GM18868 (cell line): ENCODE measurements at regions not wholly inside any gene's neighbourhood (a gene's known extent, or its start where the extent isn't known, plus 50 kb on each side); places are given as distances from the start of the nearest gene placed in this dataset.

Source experiments
- ATAC-seq: cut with Tn5 transposase; IDR thresholded peaks from one replicate; pipeline ENCODE4 v1.9.1; 2021; ENCODE audit warnings: mild to moderate bottlenecking, moderate library complexity; ENCODE audit not compliant: unreplicated experiment

GRCh38 chr2:189267491-189267890 lies 87.9 kb upstream of the COL5A2 start:
- no peak for ATAC-seq

GRCh38 chr2:189267925-189268579 lies 88.5 kb upstream of the COL5A2 start:
- ATAC-seq: no peak

- no peak for ATAC-seq
These were observed 89.2 kb upstream of the COL5A2 start for GRCh38 chr2:189268763-189269162.

GRCh38 chr2:189273734-189274133 lies 94.2 kb upstream of the COL5A2 start:
- ATAC-seq: no peak

- no peak for ATAC-seq
These were observed 94.8 kb upstream of the COL5A2 start for GRCh38 chr2:189274361-189274760.

DNA sequence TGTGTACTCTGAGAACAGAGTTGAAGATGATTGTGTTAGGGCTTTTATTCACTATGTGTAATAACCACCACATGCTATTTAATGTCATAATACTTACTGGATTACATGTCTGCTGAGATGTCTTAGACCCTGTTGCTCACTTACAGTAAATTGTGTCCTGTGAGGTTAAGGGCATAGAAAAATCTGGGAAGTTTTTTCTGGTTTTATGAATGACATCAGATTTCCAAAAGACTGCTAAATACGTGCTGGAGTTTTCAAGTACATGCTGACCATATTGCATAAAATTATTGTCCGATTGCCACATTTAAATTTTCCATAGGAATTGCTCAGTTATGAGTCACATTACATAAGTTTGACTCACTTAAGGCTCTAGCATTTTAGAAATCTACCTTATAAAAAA lies 96.7 kb upstream of the COL5A2 start:
- no peak for ATAC-seq

DNA sequence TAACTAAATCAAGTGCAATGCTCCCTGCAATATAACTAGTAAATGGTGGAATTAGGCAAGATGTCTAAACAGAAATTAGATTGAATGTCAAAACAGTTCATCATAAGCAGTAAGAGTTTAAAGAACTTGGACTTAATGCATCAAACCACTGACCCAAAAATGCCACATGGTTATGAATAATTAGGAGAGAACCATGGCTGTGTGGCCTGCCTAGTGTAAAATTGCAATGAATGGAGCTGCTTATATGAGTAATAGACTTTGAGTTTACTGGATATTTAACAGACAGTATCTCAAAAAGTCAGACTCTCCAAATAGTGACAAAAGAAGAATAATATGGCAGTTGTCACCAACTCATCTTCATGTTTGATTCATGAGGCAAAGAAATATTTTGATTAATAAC lies 101.6 kb upstream of the COL5A2 start:
- ATAC-seq: no peak

GRCh38 chr2:189285349-189285748 lies 105.8 kb upstream of the COL5A2 start:
- no peak for ATAC-seq

- ATAC-seq: no peak
These were observed 106.5 kb upstream of the COL5A2 start for GRCh38 chr2:189285962-189286645.

- ATAC-seq: no peak
These were observed 107.8 kb upstream of the COL5A2 start for GRCh38 chr2:189287363-189287762.

GRCh38 chr2:189287982-189288521 lies 108.5 kb upstream of the COL5A2 start:
- ATAC-seq: peak; percentile 91

GRCh38 chr2:189291460-189291859 lies 111.9 kb upstream of the COL5A2 start:
- no peak for ATAC-seq

DNA sequence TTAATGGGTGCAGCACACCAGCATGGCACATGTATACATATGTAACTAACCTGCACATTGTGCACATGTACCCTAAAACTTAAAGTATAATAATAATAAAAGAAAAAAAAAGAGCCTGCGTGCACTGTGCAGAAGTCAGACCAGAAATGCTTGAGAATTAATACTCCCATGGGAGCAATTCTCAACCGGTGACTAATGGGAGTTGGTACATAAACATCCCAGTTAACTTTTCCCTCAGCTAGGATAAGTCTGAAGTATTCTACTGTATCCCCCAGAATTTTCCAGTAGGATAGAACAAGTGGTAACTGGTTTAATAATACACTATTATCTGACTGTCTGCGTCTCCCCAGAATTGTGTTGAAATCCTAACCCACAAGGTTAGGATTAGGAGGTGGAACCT lies 113.6 kb upstream of the COL5A2 start:
- no peak for ATAC-seq

GRCh38 chr2:189297446-189297845 lies 117.9 kb upstream of the COL5A2 start:
- no peak for ATAC-seq

- ATAC-seq: no peak
These were observed 118.5 kb upstream of the COL5A2 start for GRCh38 chr2:189298038-189298437.

- no peak for ATAC-seq
These were observed 118.9 kb upstream of the COL5A2 start for GRCh38 chr2:189298481-189298880.

- no peak for ATAC-seq
These were observed 120.4 kb upstream of the COL5A2 start for GRCh38 chr2:189299974-189300373.

- no peak for ATAC-seq
These were observed 121.4 kb upstream of the COL5A2 start for GRCh38 chr2:189300916-189301315.

DNA sequence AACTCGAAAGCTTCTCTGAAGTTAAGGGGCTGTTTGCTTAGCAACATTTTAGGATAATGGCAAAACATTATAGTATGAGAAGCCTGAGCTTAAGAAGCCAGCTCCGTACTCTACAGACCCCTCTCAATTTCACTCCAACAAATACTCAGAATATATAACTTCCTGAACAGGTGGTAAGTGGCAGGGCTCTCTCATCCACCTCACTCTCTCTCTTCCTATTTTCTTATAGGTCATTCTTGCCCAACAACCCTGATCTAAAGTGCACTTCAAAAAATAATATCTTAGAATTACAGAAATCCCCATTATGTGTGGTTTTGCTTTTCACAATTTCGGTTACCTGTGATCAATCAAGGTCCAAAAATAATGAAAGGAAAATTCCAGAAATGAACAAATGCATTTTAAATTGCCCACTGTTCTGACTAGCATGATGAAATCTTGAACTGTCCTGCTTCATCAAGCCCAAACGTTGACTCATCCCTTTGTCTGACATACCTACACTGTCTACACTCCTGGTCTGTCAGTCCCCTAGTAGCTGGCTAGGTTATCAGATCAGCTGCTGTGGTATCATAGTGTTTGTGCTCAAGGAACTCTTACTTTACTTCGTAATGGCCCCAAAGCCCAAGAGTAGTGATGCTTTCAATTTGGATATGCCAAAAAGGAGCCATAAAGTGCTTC lies 122.8 kb upstream of the COL5A2 start:
- peak; percentile 79 for ATAC-seq

DNA sequence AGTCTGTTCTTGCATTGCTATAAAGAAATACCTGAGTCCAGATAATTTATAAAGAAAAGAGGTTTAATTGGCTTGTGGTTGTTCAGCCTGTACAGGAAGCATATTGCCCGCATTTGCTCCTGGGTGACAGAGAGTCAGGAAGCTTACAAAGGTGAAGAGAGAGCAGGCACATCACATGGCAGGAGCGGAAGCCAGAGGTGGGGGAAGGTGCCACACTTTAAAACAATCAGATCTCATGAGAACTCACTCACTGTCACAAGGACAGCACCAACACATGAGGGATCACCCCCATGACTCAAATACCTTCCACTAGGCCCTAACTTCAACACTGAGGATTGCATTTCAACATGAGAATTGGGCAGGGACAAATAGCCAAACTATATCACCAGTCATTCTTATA lies 124.8 kb upstream of the COL5A2 start:
- ATAC-seq: no peak

GRCh38 chr2:189305291-189305943 lies 125.9 kb upstream of the COL5A2 start:
- ATAC-seq: no peak
